ENCODE measurements at regions not wholly inside any gene's neighbourhood (a gene's known extent, or its start where the extent isn't known, plus 50 kb on each side); places are given as distances from the start of the nearest gene placed in this dataset.

GRCh38 chr6:153616506-153616905 is 422.5 kb upstream of the OPRM1 start:
- H3K36me3 ChIP-seq = no peaks in the 10 kb centered on the region
- H3K27ac ChIP-seq = no peak overlapping the region
- no peak for DNase-seq
- no peaks in the 10 kb centered on the region for H3K27me3 ChIP-seq
- H3K4me1 ChIP-seq = no peaks in the 10 kb centered on the region
- TF ChIP-seq CTCF (IDR thresholded peaks at IDR 0.05) (no peak), POLR2A (IDR thresholded peaks at IDR 0.05) (no peak)
- no peaks in the 10 kb centered on the region for H3K9me3 ChIP-seq
- H3K4me3 ChIP-seq = no peak overlapping the region

- no peaks in the 10 kb centered on the region for H3K4me1 ChIP-seq
- H3K9me3 ChIP-seq = no peaks in the 10 kb centered on the region
- DNase-seq = no peak
- no peak overlapping the region for H3K4me3 ChIP-seq
- H3K27me3 ChIP-seq = no peaks in the 10 kb centered on the region
- H3K27ac ChIP-seq = no peak overlapping the region
- no peaks in the 10 kb centered on the region for H3K36me3 ChIP-seq
- TF ChIP-seq POLR2A (IDR thresholded peaks at IDR 0.05) (no peak), CTCF (IDR thresholded peaks at IDR 0.05) (no peak)
Measured at GRCh38 chr6:153613719-153614455, 425.2 kb upstream of the OPRM1 start.

- TF ChIP-seq POLR2A (IDR thresholded peaks at IDR 0.05) (no peak), CTCF (IDR thresholded peaks at IDR 0.05) (no peak)
- no peak overlapping the region for H3K27ac ChIP-seq
- no peaks in the 10 kb centered on the region for H3K27me3 ChIP-seq
- no peak overlapping the region for H3K4me3 ChIP-seq
- H3K36me3 ChIP-seq = no peaks in the 10 kb centered on the region
- no peaks in the 10 kb centered on the region for H3K4me1 ChIP-seq
- DNase-seq = no peak
- H3K9me3 ChIP-seq = no peaks in the 10 kb centered on the region
Measured at GRCh38 chr6:153602401-153602800, 436.6 kb upstream of the OPRM1 start.

- no peaks in the 10 kb centered on the region for H3K36me3 ChIP-seq
- H3K4me3 ChIP-seq = no peak overlapping the region
- TF ChIP-seq CTCF (IDR thresholded peaks at IDR 0.05) (no peak), POLR2A (IDR thresholded peaks at IDR 0.05) (no peak)
- no peaks in the 10 kb centered on the region for H3K4me1 ChIP-seq
- H3K27ac ChIP-seq = no peak overlapping the region
- H3K9me3 ChIP-seq = no peaks in the 10 kb centered on the region
- H3K27me3 ChIP-seq = no peaks in the 10 kb centered on the region
- DNase-seq = no peak
Measured at GRCh38 chr6:153599901-153600300, 439.1 kb upstream of the OPRM1 start.

GRCh38 chr6:153595903-153596302 is 443.1 kb upstream of the OPRM1 start:
- no peaks in the 10 kb centered on the region for H3K4me1 ChIP-seq
- no peaks in the 10 kb centered on the region for H3K9me3 ChIP-seq
- TF ChIP-seq POLR2A (IDR thresholded peaks at IDR 0.05) (no peak), CTCF (IDR thresholded peaks at IDR 0.05) (no peak)
- no peaks in the 10 kb centered on the region for H3K27me3 ChIP-seq
- no peak for DNase-seq
- H3K27ac ChIP-seq = no peak overlapping the region
- no peak overlapping the region for H3K4me3 ChIP-seq
- H3K36me3 ChIP-seq = no peaks in the 10 kb centered on the region

GRCh38 chr6:153594871-153595270 is 444.2 kb upstream of the OPRM1 start:
- TF ChIP-seq POLR2A (IDR thresholded peaks at IDR 0.05) = no peak
- TF ChIP-seq CTCF (IDR thresholded peaks at IDR 0.05) = no peak
- Histone ChIP-seq H3K4me1 (no peaks in the 10 kb centered on the region), H3K27ac (no peak overlapping the region), H3K36me3 (no peaks in the 10 kb centered on the region), H3K9me3 (no peaks in the 10 kb centered on the region), H3K27me3 (no peaks in the 10 kb centered on the region), H3K4me3 (no peak overlapping the region)
- DNase-seq = no peak
